SK-N-SH treated with all-trans-retinoic acid at 6 μM for 48 hours (cell line): ENCODE measurements at regions not wholly inside any gene's neighbourhood (a gene's known extent, or its start where the extent isn't known, plus 50 kb on each side); places are given as distances from the start of the nearest gene placed in this dataset.

ENCODE experiments used
- BACH2 ChIP-seq: fragments of 250-450 bp; sonication (Bioruptor Pico); IDR thresholded peaks from 2 replicates; pipeline ENCODE4 v1.9.0; 2021; ENCODE audit warnings: mild to moderate bottlenecking, borderline replicate concordance
- ESRRG ChIP-seq: fragments of 250-450 bp; sonication (Bioruptor Pico); IDR thresholded peaks from 2 replicates; pipeline ENCODE4 v1.6.1; 2021; ENCODE audit warnings: mild to moderate bottlenecking
- GLIS3 ChIP-seq: fragments of 250-450 bp; sonication (Bioruptor Pico); IDR thresholded peaks from 2 replicates; pipeline ENCODE4 v1.5.0; 2020; ENCODE audit warnings: mild to moderate bottlenecking, moderate library complexity
- ISL1 ChIP-seq: fragments of 250-450 bp; sonication (Bioruptor Pico); IDR thresholded peaks from 2 replicates; pipeline ENCODE4 v2.1.2; 2022; ENCODE audit warnings: mild to moderate bottlenecking, moderate library complexity
- SNAI2 ChIP-seq: fragments of 250-450 bp; sonication (Bioruptor Pico); IDR thresholded peaks from 2 replicates; pipeline ENCODE4 v1.5.0; 2020; ENCODE audit warnings: mild to moderate bottlenecking, moderate library complexity
- ZFP3 ChIP-seq: fragments of 250-450 bp; sonication (Bioruptor Pico); IDR thresholded peaks from 2 replicates; pipeline ENCODE4 v1.5.0; 2020; ENCODE audit warnings: mild to moderate bottlenecking, moderate library complexity
- TF ChIP-seq, protein P1 (sequence below): fragments of 250-450 bp; sonication (Bioruptor Pico); IDR thresholded peaks from 2 replicates; pipeline ENCODE4 v1.8.0; 2020; ENCODE audit warnings: mild to moderate bottlenecking, moderate library complexity, borderline replicate concordance
- TF ChIP-seq, protein P2 (sequence below): fragments of 250-450 bp; sonication (Bioruptor Pico); IDR thresholded peaks from 2 replicates; pipeline ENCODE4 v1.5.1; 2020; ENCODE audit warnings: low read depth, mild to moderate bottlenecking, moderate library complexity
- TF ChIP-seq, protein P3 (sequence below): fragments of 250-450 bp; sonication (Bioruptor Pico); IDR thresholded peaks from 2 replicates; pipeline ENCODE4 v1.8.0; 2021; ENCODE audit warnings: low read depth, mild to moderate bottlenecking, moderate library complexity, borderline replicate concordance

DNA sequence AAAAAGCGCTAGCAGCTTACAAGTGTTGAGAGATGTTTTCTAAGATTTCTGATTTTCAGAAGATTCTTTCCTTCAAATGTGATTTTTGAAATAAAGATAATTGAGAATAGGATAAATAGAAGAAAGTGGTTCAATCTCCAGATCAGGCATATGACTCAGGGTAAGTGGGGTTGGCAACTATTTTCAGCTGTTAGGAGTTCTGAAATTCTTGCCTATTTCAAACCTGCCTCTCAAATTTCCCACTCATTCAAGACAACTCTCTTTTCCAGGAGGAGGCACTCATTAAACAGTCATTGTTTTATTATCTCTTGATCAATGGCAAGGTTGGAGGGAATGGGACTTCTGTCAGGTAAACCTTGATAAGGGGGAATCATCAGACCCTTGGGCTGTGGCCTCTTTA lies 138.9 kb downstream of the HNMT start:
- TF ChIP-seq, protein P1, sequence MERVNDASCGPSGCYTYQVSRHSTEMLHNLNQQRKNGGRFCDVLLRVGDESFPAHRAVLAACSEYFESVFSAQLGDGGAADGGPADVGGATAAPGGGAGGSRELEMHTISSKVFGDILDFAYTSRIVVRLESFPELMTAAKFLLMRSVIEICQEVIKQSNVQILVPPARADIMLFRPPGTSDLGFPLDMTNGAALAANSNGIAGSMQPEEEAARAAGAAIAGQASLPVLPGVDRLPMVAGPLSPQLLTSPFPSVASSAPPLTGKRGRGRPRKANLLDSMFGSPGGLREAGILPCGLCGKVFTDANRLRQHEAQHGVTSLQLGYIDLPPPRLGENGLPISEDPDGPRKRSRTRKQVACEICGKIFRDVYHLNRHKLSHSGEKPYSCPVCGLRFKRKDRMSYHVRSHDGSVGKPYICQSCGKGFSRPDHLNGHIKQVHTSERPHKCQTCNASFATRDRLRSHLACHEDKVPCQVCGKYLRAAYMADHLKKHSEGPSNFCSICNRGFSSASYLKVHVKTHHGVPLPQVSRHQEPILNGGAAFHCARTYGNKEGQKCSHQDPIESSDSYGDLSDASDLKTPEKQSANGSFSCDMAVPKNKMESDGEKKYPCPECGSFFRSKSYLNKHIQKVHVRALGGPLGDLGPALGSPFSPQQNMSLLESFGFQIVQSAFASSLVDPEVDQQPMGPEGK (CRISPR knock-in tag), result no peak
- TF ChIP-seq SNAI2 (CRISPR knock-in tag), result no peak
- no peak for TF ChIP-seq ISL1
- no peak for TF ChIP-seq GLIS3
- no peak for TF ChIP-seq ESRRG (CRISPR knock-in tag)
- TF ChIP-seq, protein P2, sequence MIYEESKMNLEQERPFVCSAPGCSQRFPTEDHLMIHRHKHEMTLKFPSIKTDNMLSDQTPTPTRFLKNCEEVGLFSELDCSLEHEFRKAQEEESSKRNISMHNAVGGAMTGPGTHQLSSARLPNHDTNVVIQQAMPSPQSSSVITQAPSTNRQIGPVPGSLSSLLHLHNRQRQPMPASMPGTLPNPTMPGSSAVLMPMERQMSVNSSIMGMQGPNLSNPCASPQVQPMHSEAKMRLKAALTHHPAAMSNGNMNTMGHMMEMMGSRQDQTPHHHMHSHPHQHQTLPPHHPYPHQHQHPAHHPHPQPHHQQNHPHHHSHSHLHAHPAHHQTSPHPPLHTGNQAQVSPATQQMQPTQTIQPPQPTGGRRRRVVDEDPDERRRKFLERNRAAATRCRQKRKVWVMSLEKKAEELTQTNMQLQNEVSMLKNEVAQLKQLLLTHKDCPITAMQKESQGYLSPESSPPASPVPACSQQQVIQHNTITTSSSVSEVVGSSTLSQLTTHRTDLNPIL (CRISPR knock-in tag), result no peak
- TF ChIP-seq BACH2 (CRISPR knock-in tag), result no peak
- TF ChIP-seq, protein P3, sequence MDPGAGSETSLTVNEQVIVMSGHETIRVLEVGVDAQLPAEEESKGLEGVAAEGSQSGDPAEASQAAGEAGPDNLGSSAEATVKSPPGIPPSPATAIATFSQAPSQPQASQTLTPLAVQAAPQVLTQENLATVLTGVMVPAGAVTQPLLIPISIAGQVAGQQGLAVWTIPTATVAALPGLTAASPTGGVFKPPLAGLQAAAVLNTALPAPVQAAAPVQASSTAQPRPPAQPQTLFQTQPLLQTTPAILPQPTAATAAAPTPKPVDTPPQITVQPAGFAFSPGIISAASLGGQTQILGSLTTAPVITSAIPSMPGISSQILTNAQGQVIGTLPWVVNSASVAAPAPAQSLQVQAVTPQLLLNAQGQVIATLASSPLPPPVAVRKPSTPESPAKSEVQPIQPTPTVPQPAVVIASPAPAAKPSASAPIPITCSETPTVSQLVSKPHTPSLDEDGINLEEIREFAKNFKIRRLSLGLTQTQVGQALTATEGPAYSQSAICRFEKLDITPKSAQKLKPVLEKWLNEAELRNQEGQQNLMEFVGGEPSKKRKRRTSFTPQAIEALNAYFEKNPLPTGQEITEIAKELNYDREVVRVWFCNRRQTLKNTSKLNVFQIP (CRISPR knock-in tag), result no peak
- no peak for TF ChIP-seq ZFP3 (CRISPR knock-in tag)
